ENCODE measurements at regions not wholly inside any gene's neighbourhood (a gene's known extent, or its start where the extent isn't known, plus 50 kb on each side); places are given as distances from the start of the nearest gene placed in this dataset.

- Histone ChIP-seq H3K4me1 (ENCODE audit: insufficient read depth, low read length) (no peaks in the 10 kb centered on the region), H2AFZ (ENCODE audit: low read length) (no peak overlapping the region), H3K9ac (ENCODE audit: insufficient read depth, low read depth, low read length) (no peak overlapping the region), H3K9me3 (ENCODE audit: low read length) (no peaks in the 10 kb centered on the region), H3K79me2 (ENCODE audit: insufficient read depth, low read length) (no peaks in the 10 kb centered on the region), H3K27me3 (ENCODE audit: control insufficient read depth in 1 of 2, insufficient read depth in 2 of 2, low read length in 2 of 2) (no peaks in the 10 kb centered on the region), H3K27ac (ENCODE audit: extremely low read length, insufficient read depth, low read length) (no peak overlapping the region), H4K20me1 (ENCODE audit: insufficient read depth, low read length) (no peaks in the 10 kb centered on the region), H3K36me3 (replicated peaks in 1 of 2; ENCODE audit: control insufficient read depth in 1 of 2, insufficient read depth in 2 of 2, low read length in 2 of 2) (no peaks in the 10 kb centered on the region), H3K4me2 (ENCODE audit: low read depth, low read length) (no peak overlapping the region), H3K4me3 (replicated peaks in 1 of 3; ENCODE audit: insufficient read depth in 1 of 3, low read depth in 2 of 3, low read length in 3 of 3) (no peak overlapping the region)
- no peak for ATAC-seq
- intact Hi-C loops (cut with micrococcal nuclease; ENCODE audit: unreplicated experiment) = no loop called here
- 32% methylated on average over 3 of the region's 3 CpGs for WGBS (ENCODE audit: low lambda C conversion rate)
- peak; percentile 3 for DNase-seq (ENCODE audit: low spot score)
- in situ Hi-C loops (cut with HindIII; ENCODE audit: extremely low pct_ligation_motif_present, low pct_unique_long_range_greater_than_20kb) = no loop called here
- ChIA-PET POLR2A (no interaction called here), CTCF (ENCODE audit: low intra/inter-chr PET ratio, low total read pairs) (no interaction called here)
- BruUV-seq (replicated peaks) = no TSS peak
- FAIRE-seq = no peak
- TF ChIP-seq ZNF639 (CRISPR knock-in tag; conservative IDR thresholded peaks at IDR 0.05) = no peak
- no peak for TF ChIP-seq ATF5 (CRISPR knock-in tag; IDR thresholded peaks at IDR 0.05; ENCODE audit: low read depth)
- TF ChIP-seq SOX5 (CRISPR knock-in tag; IDR thresholded peaks at IDR 0.05; ENCODE audit: borderline replicate concordance) = peak; percentile 16; the same call in 1 of the 2 replicates
- TF ChIP-seq FOSL2 (CRISPR knock-in tag; IDR thresholded peaks at IDR 0.05) = peak; percentile 70
- TF ChIP-seq SOX6 (IDR thresholded peaks at IDR 0.05) = no peak
- peak; percentile 24; the same call in 1 of the 2 replicates for TF ChIP-seq SOX6 (CRISPR knock-in tag; IDR thresholded peaks at IDR 0.05)
- no peak for TF ChIP-seq SMAD3 (CRISPR knock-in tag; IDR thresholded peaks at IDR 0.05)
- no peak for TF ChIP-seq ZNF605 (CRISPR knock-in tag; IDR thresholded peaks at IDR 0.05)
- TF ChIP-seq SRSF9 (IDR thresholded peaks at IDR 0.05; ENCODE audit: borderline replicate concordance, insufficient read depth, low read depth, low read length, poor library complexity, severe bottlenecking) = no peak
- 0 out of 2 replicates have a peak, but pooled peaks have one; percentile 43 for TF ChIP-seq BCL6 (CRISPR knock-in tag; IDR thresholded peaks at IDR 0.05)
- TF ChIP-seq FOSL1 (CRISPR knock-in tag; IDR thresholded peaks at IDR 0.05; ENCODE audit: borderline replicate concordance) = peak; percentile 51; the same call in 1 of the 2 replicates
- 0 out of 2 replicates have a peak, but pooled peaks have one; percentile 12 for TF ChIP-seq ARID5B (CRISPR knock-in tag; IDR thresholded peaks at IDR 0.05)
- TF ChIP-seq RERE (CRISPR knock-in tag; IDR thresholded peaks at IDR 0.05; ENCODE audit: low read depth) = 0 out of 2 replicates have a peak, but pooled peaks have one; percentile 33
Measured at GRCh38 chr5:101932599-101932998, 363.5 kb downstream of the SLCO4C1 start.
